Kidney (tissue), 13 donors: ENCODE measurements at regions not wholly inside any gene's neighbourhood (a gene's known extent, or its start where the extent isn't known, plus 50 kb on each side); places are given as distances from the start of the nearest gene placed in this dataset.

Source experiments
- DNase-seq, 5 donors: peaks; one replicate each; pipeline ENCODE4 v3.0.0-alpha.2; 2013 to 2020
- FAIRE-seq: peaks from 2 replicates; lab custom pipeline; 2012; peaks lifted over from hg19 to GRCh38; lab: Jason Lieb, UNC
- H3K27ac ChIP-seq, 2 donors: one replicate each; pipeline ENCODE4 v1.7.0; 2013; ENCODE audit warnings: low read depth in 2 of 2, low read length in 2 of 2, inconsistent platforms in 1 of 2
- H3K27me3 ChIP-seq: one replicate; pipeline ENCODE4 v1.7.1; 2013; ENCODE audit warnings: low read length, inconsistent platforms; ENCODE audit not compliant: control insufficient read depth, insufficient read depth
- H3K36me3 ChIP-seq, 3 donors: one replicate each; pipeline versions ENCODE4 v1.7.0 to v1.7.1; 2013; ENCODE audit warnings: low read length in 3 of 3, control low read depth in 1 of 3, inconsistent platforms in 1 of 3; ENCODE audit not compliant: insufficient read depth in 3 of 3, control insufficient read depth in 2 of 3
- H3K4me1 ChIP-seq, 3 donors: one replicate each; pipeline versions ENCODE4 v1.7.0 to v1.7.1; 2013; ENCODE audit warnings: low read length in 3 of 3, inconsistent platforms in 1 of 3, low read depth in 1 of 3; ENCODE audit not compliant: control insufficient read depth in 2 of 3, insufficient read depth in 2 of 3
- H3K4me3 ChIP-seq, 3 donors: one replicate each; pipeline versions ENCODE4 v1.7.0 to v1.8.1; 2013; ENCODE audit warnings: low read length in 3 of 3, control low read depth in 1 of 3, inconsistent platforms in 1 of 3
- H3K9ac ChIP-seq, 3 donors: one replicate each; pipeline versions ENCODE4 v1.7.0 to v1.7.1; 2013; ENCODE audit warnings: low read length in 3 of 3, control low read depth in 1 of 3, inconsistent platforms in 1 of 3
- H3K9me3 ChIP-seq, 3 donors: one replicate each; pipeline versions ENCODE4 v1.7.0 to v1.7.1; 2013; ENCODE audit warnings: low read length in 3 of 3, control low read depth in 1 of 3, inconsistent platforms in 1 of 3; ENCODE audit not compliant: control insufficient read depth in 2 of 3, insufficient read depth in 1 of 3
- CTCF ChIP-seq: IDR thresholded peaks from 3 replicates; pipeline ENCODE4 v1.5.1; 2012; ENCODE audit warnings: mild to moderate bottlenecking, moderate library complexity, borderline replicate concordance; ENCODE audit not compliant: insufficient read depth; ENCODE audit errors: extremely low read depth
- intact Hi-C: fragments of 100-400 bp; cut with DNase I; formaldehyde crosslinking; loops from one replicate; pipeline ENCODE4 v1.11.1; 2022
- donor health status: control.
- donor health status: control.
- donor health status: control.
- donor health status: control.
- donor health status: control.
- donor health status: DM: yes; HTN: yes; CAD: no.
- donor health status: Normal renal cell carcinoma (clear cell type).

GRCh38 chr2:128578406-128579390 is 260.0 kb upstream of the HS6ST1 start:
- Histone ChIP-seq H3K4me3 (no peak overlapping the region), H3K9ac (no peak overlapping the region), H3K27me3 (no peaks in the 10 kb centered on the region), H3K36me3 (no peaks in the 10 kb centered on the region), H3K9me3 (no peaks in the 10 kb centered on the region), H3K27ac (no peak overlapping the region), H3K4me1 (peaks cover 0 to 6% (median 0%) of the 10 kb centered on the region in 3 donors)
- DNase-seq (peak in 3 of 5 donors; percentile 25 to 64 (median 44)), FAIRE-seq (no peak)
- intact Hi-C loops: no loop called here
- no peak for TF ChIP-seq CTCF

DNA sequence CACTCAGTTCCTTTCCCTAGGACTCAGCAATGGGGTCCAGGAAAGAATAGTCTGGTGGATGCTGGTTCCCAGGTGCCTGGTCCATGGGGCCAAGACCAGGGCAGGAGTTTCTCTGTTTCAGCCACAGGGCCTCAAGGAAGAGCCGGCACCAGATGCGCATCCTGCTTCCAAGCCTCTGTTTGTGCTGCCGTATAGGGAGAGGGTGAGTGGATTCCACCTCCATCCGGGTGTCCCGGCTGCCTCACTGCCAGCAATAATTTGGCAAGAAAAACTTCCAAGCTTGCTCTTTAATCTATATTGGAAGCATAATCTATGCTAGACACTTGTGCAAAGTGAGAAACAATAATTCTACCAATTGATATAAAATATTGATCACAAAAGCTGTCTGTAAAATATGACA is 261.2 kb upstream of the HS6ST1 start:
- peak in 1 of 5 donors; percentile 26 for DNase-seq
- Histone ChIP-seq H3K27ac (no peak overlapping the region), H3K9ac (no peak overlapping the region), H3K4me1 (peaks cover 0 to 6% (median 0%) of the 10 kb centered on the region in 3 donors), H3K4me3 (no peak overlapping the region), H3K36me3 (no peaks in the 10 kb centered on the region), H3K9me3 (no peaks in the 10 kb centered on the region), H3K27me3 (no peaks in the 10 kb centered on the region)
- intact Hi-C loops: no loop called here
- FAIRE-seq: no peak
- no peak for TF ChIP-seq CTCF

- Histone ChIP-seq H3K4me3 (no peak overlapping the region), H3K4me1 (peaks cover 0 to 6% (median 0%) of the 10 kb centered on the region in 3 donors), H3K27ac (no peak overlapping the region), H3K9me3 (peaks cover 0 to 4% (median 0%) of the 10 kb centered on the region in 3 donors), H3K9ac (no peak overlapping the region), H3K36me3 (no peaks in the 10 kb centered on the region), H3K27me3 (no peaks in the 10 kb centered on the region)
- peak in 1 of 5 donors; percentile 39 for DNase-seq
- TF ChIP-seq CTCF: no peak
- intact Hi-C loops: no loop called here
- no peak for FAIRE-seq
Observed at GRCh38 chr2:128580988-128581848, 262.6 kb upstream of the HS6ST1 start.
